MM.1S (cell line): ENCODE measurements at regions not wholly inside any gene's neighbourhood (a gene's known extent, or its start where the extent isn't known, plus 50 kb on each side); places are given as distances from the start of the nearest gene placed in this dataset.

Experiments
- DNase-seq: peaks from one replicate; pipeline ENCODE4 v3.0.0-alpha.2; 2015
- H2AFZ ChIP-seq: fragments of 300-600 bp; sonication (generic); 2 replicates; pipeline ENCODE4 v1.6.0; 2016; ENCODE audit warnings: antibody characterized with exemption, low read length
- H3F3A ChIP-seq: fragments of 300-600 bp; sonication (generic); 2 replicates; pipeline ENCODE4 v1.6.1; 2016; ENCODE audit warnings: mild to moderate bottlenecking, antibody characterized with exemption, low read length, moderate library complexity, mixed read lengths; ENCODE audit not compliant: insufficient read depth
- H3K27ac ChIP-seq: fragments of 300-600 bp; sonication (generic); 2 replicates; pipeline ENCODE4 v1.5.1; 2016; ENCODE audit warnings: mild to moderate bottlenecking, low read length
- H3K27me3 ChIP-seq: fragments of 300-600 bp; sonication (generic); replicated peaks from 2 replicates; pipeline ENCODE4 v1.6.0; 2016; ENCODE audit warnings: low read length; ENCODE audit not compliant: insufficient read depth
- H3K36me3 ChIP-seq: fragments of 300-600 bp; sonication (generic); replicated peaks from 2 replicates; pipeline ENCODE4 v1.6.1; 2016; ENCODE audit warnings: mild to moderate bottlenecking, low read length, mixed read lengths; ENCODE audit not compliant: insufficient read depth
- H3K4me1 ChIP-seq: fragments of 300-600 bp; sonication (generic); 2 replicates; pipeline ENCODE4 v1.6.1; 2016; ENCODE audit warnings: low read length, mixed read lengths
- H3K4me2 ChIP-seq: fragments of 300-600 bp; sonication (generic); 2 replicates; pipeline ENCODE4 v1.6.0; 2016; ENCODE audit warnings: low read depth, low read length
- H3K4me3 ChIP-seq: fragments of 300-600 bp; sonication (generic); 2 replicates; pipeline ENCODE4 v1.5.1; 2016; ENCODE audit warnings: low read length, mixed read lengths
- H3K79me2 ChIP-seq: fragments of 300-600 bp; sonication (generic); 2 replicates; pipeline ENCODE4 v1.6.1; 2016; ENCODE audit warnings: mixed run types, low read length, mixed read lengths
- H3K9ac ChIP-seq: fragments of 300-600 bp; sonication (generic); 2 replicates; pipeline ENCODE4 v1.6.1; 2016; ENCODE audit warnings: low read length, mixed read lengths
- H3K9me2 ChIP-seq: fragments of 300-600 bp; sonication (generic); replicated peaks from 2 replicates; pipeline ENCODE4 v1.6.1; 2016; ENCODE audit warnings: mild to moderate bottlenecking, low read length, mixed read lengths; ENCODE audit not compliant: insufficient read depth
- H3K9me3 ChIP-seq: fragments of 300-600 bp; sonication (generic); replicated peaks from 2 replicates; pipeline ENCODE4 v1.6.1; 2016; ENCODE audit warnings: mild to moderate bottlenecking, low read length, mixed read lengths; ENCODE audit not compliant: insufficient read depth
- H4K20me1 ChIP-seq: fragments of 300-600 bp; sonication (generic); 2 replicates; pipeline ENCODE4 v1.6.1; 2016; ENCODE audit warnings: mild to moderate bottlenecking, low read length, moderate library complexity, mixed read lengths; ENCODE audit not compliant: insufficient read depth
- EZH2 ChIP-seq: fragments of 300-600 bp; sonication (generic); optimal IDR thresholded peaks from 2 replicates; pipeline ENCODE3; 2017; ENCODE audit warnings: low read depth, mild to moderate bottlenecking, antibody characterized with exemption, low read length, mixed read lengths
- EZH2phosphoT487 ChIP-seq: fragments of 300-600 bp; sonication (generic); IDR thresholded peaks from 2 replicates; pipeline ENCODE4 v1.6.1; 2018; ENCODE audit warnings: antibody characterized with exemption, low read length
- TF ChIP-seq, protein P1 (sequence below): fragments of 300-600 bp; sonication (generic); IDR thresholded peaks from 2 replicates; pipeline ENCODE4 v1.5.1; 2016; ENCODE audit warnings: antibody characterized with exemption, low read length, mixed read lengths

DNA sequence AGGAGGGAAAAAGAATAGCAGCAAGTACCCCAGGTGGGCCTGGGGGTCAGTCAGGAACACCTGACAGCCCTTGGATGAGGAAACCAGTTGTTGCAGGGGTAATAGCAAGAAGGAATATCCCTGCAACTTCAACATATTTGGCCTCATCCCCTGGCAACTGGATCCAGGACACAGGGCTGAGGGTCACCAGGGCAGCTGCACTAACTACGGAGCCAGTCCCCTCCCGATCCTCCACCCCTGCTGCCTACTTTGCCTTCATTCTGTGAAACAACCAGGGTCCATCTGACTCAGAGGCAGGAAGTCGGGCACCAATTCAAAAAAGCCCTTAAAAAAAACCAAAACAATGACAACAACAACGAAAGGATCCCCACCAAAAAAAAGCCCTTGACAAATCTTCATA is 52.9 kb downstream of the FRMPD3 start:
- no peaks in the 10 kb centered on the region for H3K9me2 ChIP-seq

DNA sequence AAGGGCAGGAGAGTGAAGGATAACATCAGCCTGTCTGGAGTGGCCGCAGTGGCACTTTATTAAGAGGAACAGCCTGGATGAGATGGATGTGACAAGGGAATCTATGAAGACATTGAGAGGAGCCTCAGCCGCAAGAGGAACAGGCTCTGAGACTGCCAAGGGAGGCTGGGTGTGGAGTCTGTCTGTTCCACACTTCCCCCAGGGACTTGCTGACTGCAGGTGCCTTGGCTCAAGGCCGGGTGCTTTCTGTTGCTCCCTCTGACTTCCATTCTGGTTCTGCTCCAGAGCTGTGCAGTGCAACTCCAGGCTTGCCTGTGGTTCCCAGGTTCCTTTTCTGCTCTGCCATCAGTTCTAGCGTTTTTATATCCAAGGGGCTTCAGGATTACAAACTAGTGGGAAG is 54.6 kb downstream of the FRMPD3 start:
- H3K36me3 ChIP-seq = no peaks in the 10 kb centered on the region
- H3K9me2 ChIP-seq = no peaks in the 10 kb centered on the region
- H3K27me3 ChIP-seq = no peaks in the 10 kb centered on the region
- no peak overlapping the region for H3K27ac ChIP-seq
- no peak overlapping the region for H3K4me3 ChIP-seq
- no peak overlapping the region for H3K9ac ChIP-seq
- H3K4me1 ChIP-seq = no peaks in the 10 kb centered on the region
- H2AFZ ChIP-seq = no peak overlapping the region
- H3K9me3 ChIP-seq = no peaks in the 10 kb centered on the region
- H3K79me2 ChIP-seq = no peaks in the 10 kb centered on the region
- DNase-seq = no peak
- no peak for TF ChIP-seq EZH2
- TF ChIP-seq, protein P1, sequence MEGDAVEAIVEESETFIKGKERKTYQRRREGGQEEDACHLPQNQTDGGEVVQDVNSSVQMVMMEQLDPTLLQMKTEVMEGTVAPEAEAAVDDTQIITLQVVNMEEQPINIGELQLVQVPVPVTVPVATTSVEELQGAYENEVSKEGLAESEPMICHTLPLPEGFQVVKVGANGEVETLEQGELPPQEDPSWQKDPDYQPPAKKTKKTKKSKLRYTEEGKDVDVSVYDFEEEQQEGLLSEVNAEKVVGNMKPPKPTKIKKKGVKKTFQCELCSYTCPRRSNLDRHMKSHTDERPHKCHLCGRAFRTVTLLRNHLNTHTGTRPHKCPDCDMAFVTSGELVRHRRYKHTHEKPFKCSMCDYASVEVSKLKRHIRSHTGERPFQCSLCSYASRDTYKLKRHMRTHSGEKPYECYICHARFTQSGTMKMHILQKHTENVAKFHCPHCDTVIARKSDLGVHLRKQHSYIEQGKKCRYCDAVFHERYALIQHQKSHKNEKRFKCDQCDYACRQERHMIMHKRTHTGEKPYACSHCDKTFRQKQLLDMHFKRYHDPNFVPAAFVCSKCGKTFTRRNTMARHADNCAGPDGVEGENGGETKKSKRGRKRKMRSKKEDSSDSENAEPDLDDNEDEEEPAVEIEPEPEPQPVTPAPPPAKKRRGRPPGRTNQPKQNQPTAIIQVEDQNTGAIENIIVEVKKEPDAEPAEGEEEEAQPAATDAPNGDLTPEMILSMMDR = no peak
- TF ChIP-seq EZH2phosphoT487 = no peak
- H3F3A ChIP-seq = no peaks in the 10 kb centered on the region
- H4K20me1 ChIP-seq = no peaks in the 10 kb centered on the region
- H3K4me2 ChIP-seq = no peak overlapping the region

More for the DNA sequence above, 52.9 kb downstream of the FRMPD3 start:
- no peak for DNase-seq
- H3F3A ChIP-seq = no peaks in the 10 kb centered on the region
- no peaks in the 10 kb centered on the region for H3K27me3 ChIP-seq
- H3K9me3 ChIP-seq = no peaks in the 10 kb centered on the region
- no peaks in the 10 kb centered on the region for H3K79me2 ChIP-seq
- no peak overlapping the region for H3K9ac ChIP-seq
- no peaks in the 10 kb centered on the region for H3K36me3 ChIP-seq
- H4K20me1 ChIP-seq = no peaks in the 10 kb centered on the region
- no peaks in the 10 kb centered on the region for H3K4me1 ChIP-seq
- no peak overlapping the region for H3K4me3 ChIP-seq
- H2AFZ ChIP-seq = no peak overlapping the region
- no peak for TF ChIP-seq EZH2phosphoT487
- no peak for TF ChIP-seq EZH2
- TF ChIP-seq, protein P1 = no peak
- no peak overlapping the region for H3K27ac ChIP-seq
- no peak overlapping the region for H3K4me2 ChIP-seq

DNA sequence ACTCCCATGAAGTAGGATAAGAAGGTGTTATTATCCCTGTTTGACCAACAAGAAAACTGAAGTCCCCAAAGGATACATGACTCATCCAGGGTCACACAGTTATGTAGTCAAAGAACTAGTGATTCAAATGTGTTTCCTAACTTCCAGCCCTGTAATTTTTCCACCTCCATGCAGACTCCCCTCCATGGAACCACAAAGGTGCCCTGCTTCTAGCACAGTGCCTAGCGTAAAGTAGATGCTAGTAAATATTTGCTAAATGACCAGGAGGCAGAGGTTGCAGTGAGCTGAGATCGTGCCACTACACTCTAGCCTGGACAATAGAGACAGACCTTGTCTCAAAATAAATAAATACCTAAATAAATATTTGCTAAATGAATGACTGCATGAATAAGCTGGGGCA is 55.8 kb downstream of the FRMPD3 start:
- Histone ChIP-seq H3K9me3 (no peaks in the 10 kb centered on the region), H3K9me2 (no peaks in the 10 kb centered on the region), H3K4me2 (no peak overlapping the region), H3K36me3 (no peaks in the 10 kb centered on the region), H3K27ac (no peak overlapping the region), H3K4me1 (no peaks in the 10 kb centered on the region), H3F3A (no peaks in the 10 kb centered on the region), H3K9ac (no peak overlapping the region), H3K79me2 (no peaks in the 10 kb centered on the region), H3K4me3 (no peak overlapping the region), H2AFZ (no peak overlapping the region), H4K20me1 (no peaks in the 10 kb centered on the region), H3K27me3 (no peaks in the 10 kb centered on the region)
- TF ChIP-seq EZH2phosphoT487 = no peak
- TF ChIP-seq, protein P1 = no peak
- TF ChIP-seq EZH2 = no peak
- no peak for DNase-seq
